ENCODE measurements at regions not wholly inside any gene's neighbourhood (a gene's known extent, or its start where the extent isn't known, plus 50 kb on each side); places are given as distances from the start of the nearest gene placed in this dataset.

DNA sequence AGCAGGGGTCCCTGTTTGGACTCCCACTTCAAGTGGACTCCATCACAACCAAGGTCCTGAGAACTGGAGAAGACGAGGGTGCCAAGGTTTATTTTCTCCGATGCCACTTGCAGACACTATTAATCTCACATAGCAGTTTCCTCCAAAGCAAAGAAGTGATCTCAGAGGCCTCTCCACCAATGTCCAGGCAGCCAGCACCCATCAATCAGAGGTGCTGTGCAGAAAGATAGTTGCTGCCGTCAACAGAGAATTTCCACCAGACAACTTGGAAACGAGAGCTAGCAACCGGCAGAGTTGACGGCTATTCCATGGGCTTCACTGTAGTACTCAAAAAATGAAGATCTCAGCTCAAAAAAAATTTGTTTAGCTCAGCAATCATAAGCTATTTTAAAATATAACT is 438.6 kb upstream of the PFKP start:
- TF ChIP-seq YY1 (IDR thresholded peaks at IDR 0.05; ENCODE audit: insufficient read depth, insufficient read length), result no peak
- TF ChIP-seq ZNF274 (IDR thresholded peaks at IDR 0.05; ENCODE audit: low read depth, low read length), result no peak
- TF ChIP-seq SUZ12 (IDR thresholded peaks at IDR 0.05; ENCODE audit: extremely low read depth, insufficient read depth, insufficient read length), result no peak

Measured in NT2/D1 (cell line).